ENCODE measurements at regions not wholly inside any gene's neighbourhood (a gene's known extent, or its start where the extent isn't known, plus 50 kb on each side); places are given as distances from the start of the nearest gene placed in this dataset.

GRCh38 chr2:173775440-173775839 is 189.7 kb downstream of the SP3 start:
- no peak overlapping the region for H2AFZ ChIP-seq (ENCODE audit: low read depth, low read length)
- H3K4me2 ChIP-seq (ENCODE audit: low read length) = no peak overlapping the region
- H3K27ac ChIP-seq (ENCODE audit: low read length) = no peak overlapping the region
- H3K4me3 ChIP-seq (ENCODE audit: low read length) = no peak overlapping the region
- no peak for TF ChIP-seq RAD21 (conservative IDR thresholded peaks at IDR 0.05)
- no peak for TF ChIP-seq POLR2AphosphoS5 (IDR thresholded peaks at IDR 0.05)
- TF ChIP-seq SMC3 (conservative IDR thresholded peaks at IDR 0.05; ENCODE audit: poor library complexity) = no peak
- TF ChIP-seq EP300 (conservative IDR thresholded peaks at IDR 0.05; ENCODE audit: poor library complexity, severe bottlenecking) = no peak
- TF ChIP-seq TAF1 (IDR thresholded peaks at IDR 0.05; ENCODE audit: low read depth) = no peak
- no peak for TF ChIP-seq REST (IDR thresholded peaks at IDR 0.05; ENCODE audit: borderline replicate concordance)
- no peak for TF ChIP-seq MXI1 (conservative IDR thresholded peaks at IDR 0.05; ENCODE audit: poor library complexity, severe bottlenecking)
- TF ChIP-seq CTCF (IDR thresholded peaks at IDR 0.05; ENCODE audit: poor library complexity, severe bottlenecking) = no peak
- TF ChIP-seq EZH2 (IDR thresholded peaks at IDR 0.05; ENCODE audit: borderline replicate concordance, insufficient read depth, low read length, poor library complexity, severe bottlenecking) = no peak
- H3K36me3 ChIP-seq (ENCODE audit: insufficient read depth, low read length) = no peaks in the 10 kb centered on the region
- H3K27me3 ChIP-seq (ENCODE audit: insufficient read depth, low read depth, low read length) = no peaks in the 10 kb centered on the region
- H3K79me2 ChIP-seq (replicated peaks; ENCODE audit: insufficient read depth, low read length) = no peaks in the 10 kb centered on the region
- no peaks in the 10 kb centered on the region for H4K20me1 ChIP-seq (ENCODE audit: insufficient read depth)
- no peaks in the 10 kb centered on the region for H3K9me3 ChIP-seq (ENCODE audit: low read length)
- H3K9me2 ChIP-seq (ENCODE audit: insufficient read depth, low read length) = no peaks in the 10 kb centered on the region
- H3F3A ChIP-seq (ENCODE audit: insufficient read depth, low read length, poor library complexity, severe bottlenecking) = no peaks in the 10 kb centered on the region
- H3K9ac ChIP-seq (ENCODE audit: low read length) = no peak overlapping the region

DNA sequence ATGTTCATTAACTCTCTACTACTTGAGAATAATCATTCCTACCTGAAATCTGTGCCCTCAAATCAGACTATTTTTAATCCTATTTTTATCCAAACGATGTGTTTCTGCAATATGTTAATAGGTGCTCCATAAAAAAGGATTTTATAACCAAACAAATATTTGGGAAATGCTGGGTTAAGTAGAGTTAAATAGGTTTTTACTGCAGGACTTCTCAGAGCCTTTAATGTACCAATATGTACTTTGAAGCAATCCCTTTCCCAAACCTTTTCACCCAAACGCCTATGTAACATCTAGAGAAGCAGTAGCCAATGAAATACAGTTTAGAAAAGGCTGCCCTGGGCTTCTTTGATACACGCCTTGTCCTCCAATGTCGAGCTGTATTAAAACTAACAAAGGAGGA is 182.5 kb downstream of the SP3 start:
- TF ChIP-seq CTCF (IDR thresholded peaks at IDR 0.05; ENCODE audit: poor library complexity, severe bottlenecking) (no peak), EZH2 (IDR thresholded peaks at IDR 0.05; ENCODE audit: borderline replicate concordance, insufficient read depth, low read length, poor library complexity, severe bottlenecking) (no peak), TAF1 (IDR thresholded peaks at IDR 0.05; ENCODE audit: low read depth) (no peak)
- Histone ChIP-seq H3K9me3 (ENCODE audit: low read length) (no peaks in the 10 kb centered on the region), H3K36me3 (ENCODE audit: insufficient read depth, low read length) (no peaks in the 10 kb centered on the region), H3K79me2 (replicated peaks; ENCODE audit: insufficient read depth, low read length) (no peaks in the 10 kb centered on the region), H3K4me2 (ENCODE audit: low read length) (no peak overlapping the region), H2AFZ (ENCODE audit: low read depth, low read length) (no peak overlapping the region), H3F3A (ENCODE audit: insufficient read depth, low read length, poor library complexity, severe bottlenecking) (no peaks in the 10 kb centered on the region), H3K27me3 (ENCODE audit: insufficient read depth, low read depth, low read length) (no peaks in the 10 kb centered on the region), H3K4me3 (ENCODE audit: low read length) (no peak overlapping the region), H3K27ac (ENCODE audit: low read length) (no peak overlapping the region), H4K20me1 (ENCODE audit: insufficient read depth) (no peaks in the 10 kb centered on the region), H3K9me2 (ENCODE audit: insufficient read depth, low read length) (no peaks in the 10 kb centered on the region), H3K9ac (ENCODE audit: low read length) (no peak overlapping the region)

Data from neural cell (in vitro differentiated cells).